ENCODE measurements at regions not wholly inside any gene's neighbourhood (a gene's known extent, or its start where the extent isn't known, plus 50 kb on each side); places are given as distances from the start of the nearest gene placed in this dataset.
A peak's percentile ranks its signal among the peaks of the same experiment; 100 is the strongest.

DNA sequence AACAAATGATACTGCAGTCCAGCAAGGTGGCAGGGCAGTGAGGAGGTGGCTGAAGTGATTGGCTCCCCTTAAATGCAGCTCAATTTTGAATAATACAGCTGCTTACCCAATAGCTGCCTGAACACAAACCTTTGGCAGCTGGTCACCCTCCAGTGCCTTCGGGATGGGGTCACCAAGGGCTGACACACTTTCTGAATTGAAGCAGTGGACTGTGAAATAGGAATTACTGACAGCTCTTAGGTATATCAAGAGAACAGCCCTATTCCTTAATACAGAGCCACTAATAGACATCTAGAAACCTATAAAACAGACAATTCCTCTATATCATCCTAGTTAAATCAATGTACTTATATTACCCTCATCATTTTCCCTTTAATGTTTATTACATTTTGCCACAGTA, 474.2 kb upstream of the KIRREL3 start:
- Mint-ChIP-seq H3K4me1 (peaks cover 0 to 6% (median 2%) of the 10 kb centered on the region in 4 donors), H3K27ac (no peak overlapping the region), H3K27me3 (peaks cover 0 to 8% (median 0%) of the 10 kb centered on the region in 5 donors), H3K36me3 (no peaks in the 10 kb centered on the region), H3K4me3 (no peak overlapping the region), H3K9me3 (peaks cover 0 to 4% (median 0%) of the 10 kb centered on the region in 9 donors)
- no peak for DNase-seq
- ATAC-seq = no peak
- POLR2A ChIA-PET = no interaction called here

DNA sequence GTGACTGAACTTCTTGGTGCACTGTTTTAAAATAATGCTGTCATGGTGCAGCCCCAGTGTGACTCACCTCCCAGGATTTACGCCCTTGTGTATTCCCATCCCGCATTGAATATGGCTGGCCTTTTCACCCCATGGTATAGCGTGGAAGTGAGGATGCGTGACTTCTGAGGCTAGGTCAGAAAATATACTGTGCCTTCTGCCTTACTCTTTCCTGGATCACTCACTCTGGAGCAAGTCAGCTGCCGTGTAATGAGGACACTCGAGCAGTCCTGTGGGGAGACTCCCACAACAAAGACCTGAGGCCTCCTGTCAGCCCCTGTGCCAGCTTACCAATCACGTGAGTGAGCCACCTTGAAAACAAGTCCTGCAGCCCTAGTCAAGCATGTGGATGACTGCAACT, 471.9 kb upstream of the KIRREL3 start:
- peak overlapping the region in 1 of 10 donors; percentile 62 for H3K27ac Mint-ChIP-seq
- peaks cover 0 to 6% (median 2%) of the 10 kb centered on the region in 4 donors for H3K4me1 Mint-ChIP-seq
- peaks cover 0 to 8% (median 0%) of the 10 kb centered on the region in 5 donors for H3K27me3 Mint-ChIP-seq
- ATAC-seq = no peak
- H3K9me3 Mint-ChIP-seq = peaks cover 0 to 4% (median 0%) of the 10 kb centered on the region in 9 donors
- no peaks in the 10 kb centered on the region for H3K36me3 Mint-ChIP-seq
- no peak for DNase-seq
- POLR2A ChIA-PET = no interaction called here
- H3K4me3 Mint-ChIP-seq = no peak overlapping the region

DNA sequence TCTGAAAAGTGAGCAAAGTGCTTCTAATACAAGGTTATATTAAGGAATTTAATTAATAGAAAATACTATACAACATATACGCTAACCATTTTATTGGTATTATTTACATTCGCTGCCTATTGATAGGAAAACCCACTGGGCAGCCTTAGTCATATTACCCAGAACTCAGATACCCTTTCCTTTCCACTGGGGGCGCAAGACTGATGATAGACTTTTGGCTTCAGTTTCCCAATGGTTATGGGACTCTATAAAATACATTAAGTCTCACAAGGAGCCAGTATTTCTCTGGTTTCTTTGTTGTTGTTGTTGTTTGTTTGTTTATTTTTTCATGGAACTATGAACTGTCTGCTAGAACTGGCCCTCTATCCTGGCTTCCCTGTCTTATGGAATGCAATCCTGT, 471.1 kb upstream of the KIRREL3 start:
- H3K27ac Mint-ChIP-seq = no peak overlapping the region
- no peak overlapping the region for H3K4me3 Mint-ChIP-seq
- H3K36me3 Mint-ChIP-seq = no peaks in the 10 kb centered on the region
- no peak for ATAC-seq
- POLR2A ChIA-PET = no interaction called here
- no peak for DNase-seq
- peaks cover 0 to 8% (median 0%) of the 10 kb centered on the region in 5 donors for H3K27me3 Mint-ChIP-seq
- H3K4me1 Mint-ChIP-seq = peaks cover 0 to 6% (median 2%) of the 10 kb centered on the region in 4 donors
- peaks cover 0 to 4% (median 0%) of the 10 kb centered on the region in 9 donors for H3K9me3 Mint-ChIP-seq

DNA sequence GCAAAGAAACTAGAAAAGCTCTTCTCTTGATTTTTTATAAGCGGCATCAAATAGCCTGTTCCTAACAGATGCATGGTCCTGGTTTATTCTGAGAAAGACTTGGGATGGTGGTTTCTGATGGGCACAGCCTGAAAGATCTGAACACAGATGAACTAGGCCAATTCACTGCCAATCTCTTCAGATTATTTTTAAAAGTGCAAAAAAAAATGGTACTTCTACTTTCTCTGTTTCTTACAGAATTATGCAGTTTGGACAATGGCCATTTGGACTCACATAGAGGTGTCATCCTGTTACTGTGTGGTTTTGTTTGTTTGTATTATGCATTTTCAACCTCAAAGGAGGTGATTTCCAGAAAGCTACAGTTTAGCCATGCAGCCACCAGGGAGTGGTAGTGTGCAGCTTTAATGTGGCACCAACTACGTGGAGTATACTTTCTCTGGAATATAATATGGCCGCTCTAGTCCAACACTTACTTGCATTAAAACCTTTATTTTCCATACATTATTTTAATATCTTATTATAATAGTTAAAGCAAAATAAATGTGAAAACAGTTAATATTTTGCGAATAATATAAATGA, 469.8 kb upstream of the KIRREL3 start:
- H3K4me3 Mint-ChIP-seq = no peak overlapping the region
- POLR2A ChIA-PET = no interaction called here
- no peak for ATAC-seq

DNA sequence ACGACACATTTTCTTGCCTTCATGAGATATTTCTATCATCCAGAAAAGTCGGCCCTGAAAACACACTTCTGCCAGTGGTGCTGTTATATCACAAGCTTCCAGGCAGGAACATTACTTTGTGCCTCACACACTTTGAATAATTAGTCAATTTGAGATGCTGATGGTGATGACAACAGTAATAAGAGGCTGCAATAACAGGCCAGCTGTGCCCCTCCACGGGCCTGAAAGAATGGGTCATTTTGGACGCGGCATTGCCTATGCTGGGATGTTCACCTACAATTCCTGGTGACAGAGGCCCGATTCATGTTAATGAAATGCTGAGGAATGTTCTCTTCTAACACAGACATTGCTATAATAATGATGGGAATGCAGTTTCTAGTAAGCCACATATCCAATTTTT, 463.8 kb upstream of the KIRREL3 start:
- ATAC-seq (no peak), DNase-seq (no peak)
- Mint-ChIP-seq H3K4me3 (no peak overlapping the region), H3K9me3 (peaks cover 0 to 1% (median 0%) of the 10 kb centered on the region in 9 donors), H3K27ac (no peak overlapping the region), H3K36me3 (no peaks in the 10 kb centered on the region), H3K4me1 (no peaks in the 10 kb centered on the region), H3K27me3 (peaks cover 0 to 6% (median 2%) of the 10 kb centered on the region in 5 donors)
- POLR2A ChIA-PET = no interaction called here

More for the DNA sequence above, 469.8 kb upstream of the KIRREL3 start:
- H3K4me1 Mint-ChIP-seq = peaks cover 0 to 5% (median 1%) of the 10 kb centered on the region in 4 donors
- H3K36me3 Mint-ChIP-seq = no peaks in the 10 kb centered on the region
- no peak for DNase-seq
- H3K27me3 Mint-ChIP-seq = peaks cover 0 to 8% (median 0%) of the 10 kb centered on the region in 5 donors
- no peak overlapping the region for H3K27ac Mint-ChIP-seq
- H3K9me3 Mint-ChIP-seq = peaks cover 0 to 4% (median 0%) of the 10 kb centered on the region in 9 donors

DNA sequence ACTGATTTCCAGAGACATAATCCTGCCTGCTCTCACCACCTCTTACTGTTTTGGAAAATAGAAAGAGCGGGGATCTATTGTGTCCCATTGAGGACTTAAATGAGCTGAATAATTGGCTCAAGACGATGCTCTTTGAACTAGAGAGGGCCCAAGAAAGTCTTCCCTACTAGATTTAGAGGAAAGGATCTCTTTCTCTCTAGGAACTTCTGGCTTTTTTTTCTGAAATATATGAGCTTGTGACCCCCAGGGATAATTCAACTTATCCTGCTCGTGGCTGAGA, 461.4 kb upstream of the KIRREL3 start:
- peaks cover 0 to 7% (median 2%) of the 10 kb centered on the region in 5 donors for H3K27me3 Mint-ChIP-seq
- no peak overlapping the region for H3K4me3 Mint-ChIP-seq
- DNase-seq (no peak), ATAC-seq (no peak)
- POLR2A ChIA-PET = no interaction called here
- H3K9me3 Mint-ChIP-seq = peaks cover 0 to 1% (median 0%) of the 10 kb centered on the region in 9 donors
- no peaks in the 10 kb centered on the region for H3K4me1 Mint-ChIP-seq
- no peak overlapping the region for H3K27ac Mint-ChIP-seq
- no peaks in the 10 kb centered on the region for H3K36me3 Mint-ChIP-seq

DNA sequence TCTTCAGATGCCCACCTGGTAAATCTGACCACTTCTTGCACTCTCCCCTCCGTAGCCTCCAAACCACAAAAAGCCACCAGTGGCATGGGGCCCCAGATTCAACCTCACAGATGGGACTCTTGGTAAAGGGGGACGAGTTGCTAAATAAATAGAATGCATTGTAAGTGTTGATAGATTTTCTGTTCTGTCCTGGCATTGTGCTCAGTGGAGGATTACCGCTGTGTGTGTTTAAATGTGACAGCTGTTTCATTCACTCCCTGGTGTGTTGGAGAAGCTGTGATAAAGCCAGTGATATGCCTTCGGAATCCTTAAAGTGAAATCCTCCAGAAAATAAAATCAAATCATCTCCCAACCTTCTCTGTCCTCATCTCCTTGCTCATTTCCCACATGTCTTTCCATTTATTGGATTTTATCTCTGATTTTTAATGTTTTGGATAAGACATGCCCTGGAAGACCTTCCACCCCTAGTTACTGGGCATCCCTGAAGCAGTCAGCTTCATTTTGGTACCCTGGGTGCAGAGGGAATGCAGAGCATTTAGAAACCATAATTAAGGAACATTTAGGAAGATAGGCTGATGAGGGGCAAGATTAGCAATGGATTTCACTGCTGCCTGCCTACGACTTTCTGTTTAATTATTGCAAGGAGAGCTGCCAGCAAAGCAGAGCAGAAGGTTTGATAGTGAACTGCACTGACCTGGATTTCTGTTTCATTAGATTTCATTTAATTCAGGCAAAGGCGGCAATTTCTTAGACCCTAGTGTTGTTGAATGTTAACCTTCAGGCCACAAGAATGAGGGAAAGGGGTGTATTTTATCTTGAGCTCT, 460.9 kb upstream of the KIRREL3 start:
- Mint-ChIP-seq H3K36me3 (no peaks in the 10 kb centered on the region), H3K27ac (peak overlapping the region in 1 of 10 donors; percentile 45)
- POLR2A ChIA-PET = no interaction called here

DNA sequence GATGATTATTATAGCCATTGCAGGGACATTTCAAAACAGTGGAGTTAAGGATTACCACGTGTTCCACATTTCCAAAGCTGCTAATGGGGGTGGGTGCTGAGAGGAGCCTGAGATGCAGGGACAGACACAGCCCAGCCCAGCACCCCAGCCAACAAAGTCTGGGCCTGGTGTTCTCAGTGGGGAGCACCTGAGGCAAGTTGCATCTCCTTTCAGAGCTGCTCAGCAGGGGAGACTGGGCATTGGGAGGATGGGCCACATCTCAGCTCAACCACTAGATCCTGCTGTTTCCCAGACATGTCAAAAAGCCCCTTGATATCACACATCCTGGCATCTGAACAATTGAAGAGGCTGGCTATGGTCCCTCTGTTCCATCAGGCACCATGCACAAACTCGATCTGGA, 458.0 kb upstream of the KIRREL3 start:
- Mint-ChIP-seq H3K4me1 (no peaks in the 10 kb centered on the region), H3K27me3 (peaks cover 0 to 10% (median 2%) of the 10 kb centered on the region in 5 donors), H3K4me3 (no peak overlapping the region), H3K27ac (no peak overlapping the region), H3K9me3 (no peaks in the 10 kb centered on the region), H3K36me3 (no peaks in the 10 kb centered on the region)
- DNase-seq = no peak
- no peak for ATAC-seq
- POLR2A ChIA-PET = no interaction called here

More for the DNA sequence above, 460.9 kb upstream of the KIRREL3 start:
- no peaks in the 10 kb centered on the region for H3K4me1 Mint-ChIP-seq
- DNase-seq (no peak), ATAC-seq (no peak)
- H3K27me3 Mint-ChIP-seq = peaks cover 0 to 7% (median 2%) of the 10 kb centered on the region in 5 donors
- no peaks in the 10 kb centered on the region for H3K9me3 Mint-ChIP-seq
- H3K4me3 Mint-ChIP-seq = no peak overlapping the region

DNA sequence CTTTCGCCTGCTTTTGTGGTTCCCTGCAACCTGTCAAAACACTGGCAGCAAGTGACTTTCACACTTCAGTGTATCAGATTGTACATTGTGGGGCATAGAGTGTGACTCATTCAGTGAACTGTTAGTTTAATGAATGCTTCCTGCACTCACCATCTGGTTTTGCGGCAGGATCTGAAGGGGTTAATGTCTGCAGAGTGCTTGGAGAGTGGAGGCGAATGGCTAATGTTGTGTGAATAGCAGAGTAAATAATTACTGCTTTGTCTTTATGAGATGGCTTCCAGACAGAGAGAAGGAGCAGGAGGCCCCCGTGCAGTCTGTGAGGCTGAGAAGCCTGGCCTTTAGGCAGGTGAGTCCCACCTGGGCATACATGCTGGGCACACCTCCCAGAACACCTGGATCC, 454.3 kb upstream of the KIRREL3 start:
- DNase-seq (no peak), ATAC-seq (no peak)
- H3K9me3 Mint-ChIP-seq = no peaks in the 10 kb centered on the region
- H3K4me3 Mint-ChIP-seq = no peak overlapping the region
- H3K36me3 Mint-ChIP-seq = no peaks in the 10 kb centered on the region
- no peaks in the 10 kb centered on the region for H3K4me1 Mint-ChIP-seq
- H3K27ac Mint-ChIP-seq = no peak overlapping the region
- H3K27me3 Mint-ChIP-seq = peaks cover 0 to 11% (median 0%) of the 10 kb centered on the region in 5 donors
- POLR2A ChIA-PET = no interaction called here

DNA sequence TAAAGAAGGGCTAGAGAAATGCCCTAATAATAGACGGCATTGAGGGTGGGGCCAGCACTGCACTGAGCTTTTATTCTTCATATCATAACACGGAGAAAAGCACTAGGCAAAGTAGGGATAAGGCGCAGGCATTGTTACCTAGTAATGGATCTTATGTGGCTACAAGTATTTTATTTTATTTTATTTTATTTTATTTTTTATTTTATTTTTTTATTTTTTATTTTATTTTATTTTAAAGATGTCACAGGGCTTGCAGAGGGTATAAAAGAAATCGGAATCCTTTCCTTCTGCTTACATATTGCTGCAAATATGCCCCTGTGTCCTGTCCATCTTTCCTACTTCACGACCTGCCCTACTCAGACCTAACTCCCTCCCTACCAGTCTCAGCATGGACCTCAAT, 452.0 kb upstream of the KIRREL3 start:
- Mint-ChIP-seq H3K9me3 (no peaks in the 10 kb centered on the region), H3K4me3 (no peak overlapping the region), H3K4me1 (no peaks in the 10 kb centered on the region), H3K27me3 (peaks cover 0 to 7% (median 0%) of the 10 kb centered on the region in 5 donors), H3K27ac (no peak overlapping the region), H3K36me3 (no peaks in the 10 kb centered on the region)
- ATAC-seq (no peak), DNase-seq (no peak)
- POLR2A ChIA-PET = no interaction called here

DNA sequence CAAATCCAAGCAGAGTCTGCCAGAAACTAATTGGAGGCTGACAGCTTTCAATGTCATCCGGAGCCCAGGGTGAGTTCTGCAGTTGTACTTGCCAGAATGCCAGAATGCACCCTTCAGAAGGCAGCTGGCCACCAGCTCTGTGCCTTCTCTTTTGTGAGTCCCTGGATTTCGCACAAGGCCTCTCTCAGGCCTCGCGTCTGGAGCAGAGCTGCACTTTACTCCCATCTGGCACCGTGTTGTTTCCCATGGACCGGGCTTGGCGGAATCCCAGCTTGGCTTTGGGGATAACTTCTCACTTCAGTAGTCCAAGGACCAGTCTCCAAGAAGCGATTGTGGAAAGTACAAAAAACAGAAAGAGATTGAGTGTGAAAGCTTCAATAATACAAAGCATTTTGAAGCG, 451.3 kb upstream of the KIRREL3 start:
- POLR2A ChIA-PET = no interaction called here
- no peaks in the 10 kb centered on the region for H3K9me3 Mint-ChIP-seq
- H3K36me3 Mint-ChIP-seq = no peaks in the 10 kb centered on the region
- ATAC-seq = no peak
- H3K27ac Mint-ChIP-seq = no peak overlapping the region
- no peak for DNase-seq
- H3K4me1 Mint-ChIP-seq = no peaks in the 10 kb centered on the region
- H3K4me3 Mint-ChIP-seq = no peak overlapping the region
- peaks cover 0 to 8% (median 6%) of the 10 kb centered on the region in 5 donors for H3K27me3 Mint-ChIP-seq

DNA sequence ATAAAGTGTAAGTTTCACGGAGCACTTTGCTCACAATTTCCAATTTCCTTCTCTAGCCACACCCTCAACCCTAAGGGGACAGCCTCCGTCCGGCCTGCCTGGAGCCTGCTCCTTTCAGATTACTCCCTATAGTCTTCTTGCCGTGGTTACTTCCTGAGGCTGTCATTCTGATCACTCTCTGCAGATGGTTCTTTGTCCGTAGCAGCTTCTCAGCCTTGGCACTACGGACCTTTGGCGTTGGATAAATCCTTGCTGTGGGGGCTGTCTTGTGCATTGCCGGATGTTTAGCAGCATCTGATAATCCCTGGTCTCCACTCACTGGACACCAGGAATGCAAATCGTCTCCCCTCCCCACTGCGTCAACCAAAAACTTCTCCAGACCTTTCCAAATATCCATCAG, 447.5 kb upstream of the KIRREL3 start:
- H3K4me3 Mint-ChIP-seq = no peak overlapping the region
- H3K4me1 Mint-ChIP-seq = peaks cover 0 to 2% (median 0%) of the 10 kb centered on the region in 4 donors
- H3K27me3 Mint-ChIP-seq = peaks cover 0 to 24% (median 7%) of the 10 kb centered on the region in 5 donors
- ATAC-seq (no peak), DNase-seq (no peak)
- POLR2A ChIA-PET = no interaction called here
- peaks cover 0 to 5% (median 0%) of the 10 kb centered on the region in 9 donors for H3K9me3 Mint-ChIP-seq
- H3K36me3 Mint-ChIP-seq = no peaks in the 10 kb centered on the region
- no peak overlapping the region for H3K27ac Mint-ChIP-seq

DNA sequence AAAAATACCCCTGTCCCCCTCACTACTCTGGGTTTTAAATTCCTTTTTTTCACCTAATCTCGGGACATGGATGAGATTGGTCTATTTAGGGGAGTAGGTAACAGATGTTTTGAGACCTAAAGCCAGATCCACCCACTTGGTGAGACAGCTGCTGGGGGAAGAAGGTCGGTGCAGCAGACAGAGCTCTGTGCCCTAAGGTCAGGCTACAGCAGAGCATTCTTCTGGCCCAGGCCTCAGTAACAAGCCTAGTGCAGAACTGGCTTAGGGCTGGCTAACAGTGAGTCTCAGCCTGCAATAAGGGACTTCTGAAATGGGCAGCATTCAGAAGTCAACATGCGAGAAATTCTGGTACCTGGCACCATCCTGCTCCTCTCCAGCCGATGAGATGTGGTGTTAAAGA, 444.9 kb upstream of the KIRREL3 start:
- H3K36me3 Mint-ChIP-seq = no peaks in the 10 kb centered on the region
- POLR2A ChIA-PET = no interaction called here
- ATAC-seq (no peak), DNase-seq (no peak)
- peaks cover 0 to 8% (median 0%) of the 10 kb centered on the region in 9 donors for H3K9me3 Mint-ChIP-seq
- H3K27ac Mint-ChIP-seq = no peak overlapping the region
- H3K4me1 Mint-ChIP-seq = peaks cover 0 to 2% (median 0%) of the 10 kb centered on the region in 4 donors
- H3K27me3 Mint-ChIP-seq = peaks cover 0 to 24% (median 7%) of the 10 kb centered on the region in 5 donors
- H3K4me3 Mint-ChIP-seq = no peak overlapping the region
